ENCODE measurements at regions not wholly inside any gene's neighbourhood (a gene's known extent, or its start where the extent isn't known, plus 50 kb on each side); places are given as distances from the start of the nearest gene placed in this dataset.

- H3K4me3 ChIP-seq (ENCODE audit: low read depth in 2 of 2, low read length in 1 of 2): no peak overlapping the region
- H2AFZ ChIP-seq (ENCODE audit: low read depth): no peak overlapping the region
- DNase-seq: no peak
- H3K9me3 ChIP-seq: no peaks in the 10 kb centered on the region
- H3K9me2 ChIP-seq: no peaks in the 10 kb centered on the region
- H3K36me3 ChIP-seq (replicated peaks in 1 of 2; ENCODE audit: control insufficient read depth in 1 of 2, insufficient read depth in 2 of 2, low read length in 1 of 2): no peaks in the 10 kb centered on the region
- 18% methylated on average over 1 of the region's 1 CpG for WGBS (ENCODE audit: low lambda C conversion rate)
- H3K27me3 ChIP-seq (ENCODE audit: insufficient read depth): no peaks in the 10 kb centered on the region
- no peaks in the 10 kb centered on the region for H4K20me1 ChIP-seq (ENCODE audit: insufficient read depth)
- no peaks in the 10 kb centered on the region for H3F3A ChIP-seq (replicated peaks; ENCODE audit: insufficient read depth)
- no peak overlapping the region for H3K4me2 ChIP-seq
- no peak for TF ChIP-seq SIN3A (IDR thresholded peaks at IDR 0.05; ENCODE audit: borderline replicate concordance, low read depth, low read length)
- TF ChIP-seq MAX (IDR thresholded peaks at IDR 0.05; ENCODE audit: low read depth): no peak
- TF ChIP-seq TAF1 (IDR thresholded peaks at IDR 0.05; ENCODE audit: borderline replicate concordance, low read depth, low read length): no peak
- TF ChIP-seq RXRA (IDR thresholded peaks at IDR 0.05; ENCODE audit: borderline replicate concordance, low read depth): no peak
- no peak for TF ChIP-seq RFX5 (IDR thresholded peaks at IDR 0.05; ENCODE audit: low read length)
- no peak for TF ChIP-seq GATA2 (CRISPR knock-in tag; IDR thresholded peaks at IDR 0.05)
- no peak for TF ChIP-seq CHD2 (IDR thresholded peaks at IDR 0.05; ENCODE audit: low read length, partially characterized antibody)
- TF ChIP-seq NRF1 (IDR thresholded peaks at IDR 0.05; ENCODE audit: low read depth, low read length): no peak
- TF ChIP-seq YY1 (IDR thresholded peaks at IDR 0.05; ENCODE audit: low read depth): no peak
- TF ChIP-seq IRF3 (IDR thresholded peaks at IDR 0.05; ENCODE audit: low read depth, low read length): no peak
- TF ChIP-seq JUND (IDR thresholded peaks at IDR 0.05): no peak
- no peak for TF ChIP-seq POLR2AphosphoS5 (IDR thresholded peaks at IDR 0.05; ENCODE audit: low read depth, low read length)
- no peak for TF ChIP-seq GABPA (IDR thresholded peaks at IDR 0.05; ENCODE audit: low read depth)
- TF ChIP-seq FOXM1 (IDR thresholded peaks at IDR 0.05; ENCODE audit: low read depth): no peak
- no peak for TF ChIP-seq SMC3 (IDR thresholded peaks at IDR 0.05; ENCODE audit: low read depth, low read length)
- ChIA-PET CTCF (interaction anchor here (1.4 kb wide), 1 partner anchor 10 kb away, joined by 4 read pairs; no protein-coding TSS in a partner anchor), POLR2A (no interaction called here)
- H3K9ac ChIP-seq: no peak overlapping the region
- H3K79me2 ChIP-seq (ENCODE audit: insufficient read depth): no peaks in the 10 kb centered on the region
- H3K4me1 ChIP-seq (ENCODE audit: control insufficient read depth in 1 of 2, insufficient read depth in 2 of 2, low read depth in 1 of 2, low read length in 1 of 2): no peaks in the 10 kb centered on the region
- H3K27ac ChIP-seq (ENCODE audit: low read depth in 2 of 2, low read length in 1 of 2): no peak overlapping the region
Observed at GRCh38 chr13:76398425-76398824, 487.8 kb downstream of the KCTD12 start.

- Histone ChIP-seq H3K4me1 (ENCODE audit: control insufficient read depth in 1 of 2, insufficient read depth in 2 of 2, low read depth in 1 of 2, low read length in 1 of 2) (no peaks in the 10 kb centered on the region), H4K20me1 (ENCODE audit: insufficient read depth) (no peaks in the 10 kb centered on the region), H3K9me3 (no peaks in the 10 kb centered on the region), H3K4me3 (ENCODE audit: low read depth in 2 of 2, low read length in 1 of 2) (no peak overlapping the region), H3K9ac (no peak overlapping the region), H3K27ac (ENCODE audit: low read depth in 2 of 2, low read length in 1 of 2) (no peak overlapping the region), H3K9me2 (no peaks in the 10 kb centered on the region), H3K79me2 (ENCODE audit: insufficient read depth) (no peaks in the 10 kb centered on the region), H2AFZ (ENCODE audit: low read depth) (no peak overlapping the region), H3K36me3 (replicated peaks in 1 of 2; ENCODE audit: control insufficient read depth in 1 of 2, insufficient read depth in 2 of 2, low read length in 1 of 2) (no peaks in the 10 kb centered on the region), H3K4me2 (no peak overlapping the region), H3K27me3 (ENCODE audit: insufficient read depth) (no peaks in the 10 kb centered on the region), H3F3A (replicated peaks; ENCODE audit: insufficient read depth) (no peaks in the 10 kb centered on the region)
- no peak for TF ChIP-seq SMC3 (IDR thresholded peaks at IDR 0.05; ENCODE audit: low read depth, low read length)
- no peak for TF ChIP-seq SIN3A (IDR thresholded peaks at IDR 0.05; ENCODE audit: borderline replicate concordance, low read depth, low read length)
- TF ChIP-seq TCF12 (IDR thresholded peaks at IDR 0.05): no peak
- TF ChIP-seq RCOR1 (IDR thresholded peaks at IDR 0.05; ENCODE audit: low read length): no peak
- no peak for TF ChIP-seq TEAD4 (IDR thresholded peaks at IDR 0.05; ENCODE audit: borderline replicate concordance, insufficient read depth)
- no peak for TF ChIP-seq RXRA (IDR thresholded peaks at IDR 0.05; ENCODE audit: borderline replicate concordance, low read depth)
- TF ChIP-seq FOXM1 (IDR thresholded peaks at IDR 0.05; ENCODE audit: low read depth): no peak
- TF ChIP-seq GABPA (IDR thresholded peaks at IDR 0.05; ENCODE audit: low read depth): no peak
- no peak for TF ChIP-seq ELF1 (IDR thresholded peaks at IDR 0.05)
- ChIA-PET CTCF (interaction anchor here (1.4 kb wide), 1 partner anchor 11 kb away, joined by 4 read pairs; no protein-coding TSS in a partner anchor), POLR2A (no interaction called here)
- DNase-seq: no peak
- WGBS (ENCODE audit: low lambda C conversion rate): 23% methylated on average over 3 of the region's 3 CpGs
Observed at GRCh38 chr13:76397413-76397812, 488.8 kb downstream of the KCTD12 start.
